ENCODE measurements at regions not wholly inside any gene's neighbourhood (a gene's known extent, or its start where the extent isn't known, plus 50 kb on each side); places are given as distances from the start of the nearest gene placed in this dataset.

- no peak for DNase-seq
- H3K4me1 ChIP-seq = no peaks in the 10 kb centered on the region
- no peak overlapping the region for H3K27ac ChIP-seq
- H3K4me3 ChIP-seq = no peak overlapping the region
- no peaks in the 10 kb centered on the region for H3K9me3 ChIP-seq
- intact Hi-C loops (cut with DNase I; ENCODE audit: low total_unique reads) = no loop called here
- no peaks in the 10 kb centered on the region for H3K27me3 ChIP-seq
- no peaks in the 10 kb centered on the region for H3K36me3 ChIP-seq
- TF ChIP-seq, protein P1, sequence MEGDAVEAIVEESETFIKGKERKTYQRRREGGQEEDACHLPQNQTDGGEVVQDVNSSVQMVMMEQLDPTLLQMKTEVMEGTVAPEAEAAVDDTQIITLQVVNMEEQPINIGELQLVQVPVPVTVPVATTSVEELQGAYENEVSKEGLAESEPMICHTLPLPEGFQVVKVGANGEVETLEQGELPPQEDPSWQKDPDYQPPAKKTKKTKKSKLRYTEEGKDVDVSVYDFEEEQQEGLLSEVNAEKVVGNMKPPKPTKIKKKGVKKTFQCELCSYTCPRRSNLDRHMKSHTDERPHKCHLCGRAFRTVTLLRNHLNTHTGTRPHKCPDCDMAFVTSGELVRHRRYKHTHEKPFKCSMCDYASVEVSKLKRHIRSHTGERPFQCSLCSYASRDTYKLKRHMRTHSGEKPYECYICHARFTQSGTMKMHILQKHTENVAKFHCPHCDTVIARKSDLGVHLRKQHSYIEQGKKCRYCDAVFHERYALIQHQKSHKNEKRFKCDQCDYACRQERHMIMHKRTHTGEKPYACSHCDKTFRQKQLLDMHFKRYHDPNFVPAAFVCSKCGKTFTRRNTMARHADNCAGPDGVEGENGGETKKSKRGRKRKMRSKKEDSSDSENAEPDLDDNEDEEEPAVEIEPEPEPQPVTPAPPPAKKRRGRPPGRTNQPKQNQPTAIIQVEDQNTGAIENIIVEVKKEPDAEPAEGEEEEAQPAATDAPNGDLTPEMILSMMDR (IDR thresholded peaks at IDR 0.05) = no peak
- no peak for TF ChIP-seq POLR2A (IDR thresholded peaks at IDR 0.05)
Observed at GRCh38 chr7:94133460-94133859, 129.3 kb upstream of the BET1 start.

GRCh38 chr7:94135180-94135579 lies 131.0 kb upstream of the BET1 start:
- Histone ChIP-seq H3K4me1 (no peaks in the 10 kb centered on the region), H3K36me3 (no peaks in the 10 kb centered on the region), H3K4me3 (no peak overlapping the region), H3K27ac (no peak overlapping the region), H3K9me3 (no peaks in the 10 kb centered on the region), H3K27me3 (no peaks in the 10 kb centered on the region)
- DNase-seq = no peak
- intact Hi-C loops (cut with DNase I; ENCODE audit: low total_unique reads) = no loop called here
- TF ChIP-seq, protein P1 (IDR thresholded peaks at IDR 0.05) = no peak
- TF ChIP-seq POLR2A (IDR thresholded peaks at IDR 0.05) = no peak

- DNase-seq = no peak
- Histone ChIP-seq H3K27me3 (no peaks in the 10 kb centered on the region), H3K36me3 (no peaks in the 10 kb centered on the region), H3K9me3 (no peaks in the 10 kb centered on the region), H3K4me3 (no peak overlapping the region), H3K4me1 (no peaks in the 10 kb centered on the region), H3K27ac (no peak overlapping the region)
- TF ChIP-seq POLR2A (IDR thresholded peaks at IDR 0.05) = no peak
- TF ChIP-seq, protein P1 (IDR thresholded peaks at IDR 0.05) = no peak
- intact Hi-C loops (cut with DNase I; ENCODE audit: low total_unique reads) = no loop called here
Observed at GRCh38 chr7:94142281-94142680, 138.1 kb upstream of the BET1 start.

- intact Hi-C loops (cut with DNase I; ENCODE audit: low total_unique reads) = no loop called here
- DNase-seq = no peak
Observed at GRCh38 chr7:94145602-94146001, 141.4 kb upstream of the BET1 start.

DNA sequence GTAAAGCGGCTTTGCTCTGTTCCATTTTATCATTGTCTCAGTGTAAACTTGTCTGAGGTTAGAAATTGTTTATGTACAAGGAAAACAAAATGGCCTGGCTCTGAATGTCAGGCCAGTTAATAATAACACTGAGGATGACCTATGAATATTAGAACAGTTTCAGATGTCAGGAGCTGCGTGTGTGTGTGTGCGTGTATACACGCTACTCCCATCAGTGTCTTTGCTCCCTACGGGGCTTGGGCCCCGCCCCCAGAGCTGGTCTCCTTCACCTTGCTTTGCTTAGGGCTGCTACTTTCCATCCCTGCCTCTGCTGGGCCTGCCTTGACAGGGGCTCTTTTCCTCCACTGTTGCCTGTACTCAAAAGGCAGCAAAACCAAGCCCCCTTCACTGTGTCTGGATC lies 142.3 kb upstream of the BET1 start:
- H3K36me3 ChIP-seq = no peaks in the 10 kb centered on the region
- H3K27me3 ChIP-seq = no peaks in the 10 kb centered on the region
- intact Hi-C loops (cut with DNase I; ENCODE audit: low total_unique reads) = no loop called here
- no peaks in the 10 kb centered on the region for H3K9me3 ChIP-seq
- H3K27ac ChIP-seq = no peak overlapping the region
- no peak overlapping the region for H3K4me3 ChIP-seq
- TF ChIP-seq, protein P1 (IDR thresholded peaks at IDR 0.05) = no peak
- TF ChIP-seq POLR2A (IDR thresholded peaks at IDR 0.05) = no peak
- no peak for DNase-seq
- H3K4me1 ChIP-seq = no peaks in the 10 kb centered on the region

More at GRCh38 chr7:94145602-94146001, 141.4 kb upstream of the BET1 start:
- Histone ChIP-seq H3K27ac (no peak overlapping the region), H3K36me3 (no peaks in the 10 kb centered on the region), H3K4me3 (no peak overlapping the region), H3K9me3 (no peaks in the 10 kb centered on the region), H3K27me3 (no peaks in the 10 kb centered on the region), H3K4me1 (no peaks in the 10 kb centered on the region)
- no peak for TF ChIP-seq POLR2A (IDR thresholded peaks at IDR 0.05)
- TF ChIP-seq, protein P1 (IDR thresholded peaks at IDR 0.05) = no peak

Measured in uterus (tissue), 3 donors.